Stimulated activated CD4-positive, alpha-beta T cell treated with anti-CD3 and anti-CD28 coated beads, Interleukin-4, amount 100 ng/mL, for 48 hours (primary cell): ENCODE measurements at regions not wholly inside any gene's neighbourhood (a gene's known extent, or its start where the extent isn't known, plus 50 kb on each side); places are given as distances from the start of the nearest gene placed in this dataset.
"Not testable (repeated sequence)": the region's sequence is repeated elsewhere in the genome, so short reads cannot be mapped to it uniquely, and the experiment has no call there.

ENCODE experiments used
- DNase-seq, 2 donors: peaks; one replicate each; pipeline ENCODE4 v3.0.0-alpha.2; 2020; ENCODE audit warnings: low read depth in 2 of 2

- DNase-seq: no peak
These were observed 305.8 kb downstream of the TSN start for GRCh38 chr2:122061206-122061605.

- no peak for DNase-seq
These were observed 306.4 kb downstream of the TSN start for GRCh38 chr2:122061831-122062230.

- DNase-seq: no peak
These were observed 307.1 kb downstream of the TSN start for GRCh38 chr2:122062506-122062905.

- no peak for DNase-seq
These were observed 308.3 kb downstream of the TSN start for GRCh38 chr2:122063716-122064115.

- DNase-seq: no peak
These were observed 314.8 kb downstream of the TSN start for GRCh38 chr2:122070241-122070731.

- DNase-seq: no peak
These were observed 317.2 kb downstream of the TSN start for GRCh38 chr2:122072666-122073065.

GRCh38 chr2:122074201-122074600 lies 318.8 kb downstream of the TSN start:
- no peak for DNase-seq

GRCh38 chr2:122075381-122075780 lies 319.9 kb downstream of the TSN start:
- DNase-seq: no peak

GRCh38 chr2:122077114-122077513 lies 321.7 kb downstream of the TSN start:
- DNase-seq: no peak

GRCh38 chr2:122077771-122078170 lies 322.3 kb downstream of the TSN start:
- no peak for DNase-seq

GRCh38 chr2:122078451-122078850 lies 323.0 kb downstream of the TSN start:
- no peak for DNase-seq

- no peak for DNase-seq
These were observed 324.4 kb downstream of the TSN start for GRCh38 chr2:122079844-122080243.

- no peak for DNase-seq
These were observed 324.9 kb downstream of the TSN start for GRCh38 chr2:122080316-122080715.

GRCh38 chr2:122080871-122081270 lies 325.4 kb downstream of the TSN start:
- DNase-seq: no peak

- DNase-seq: no peak
These were observed 326.3 kb downstream of the TSN start for GRCh38 chr2:122081751-122082150.

- DNase-seq: no peak
These were observed 328.0 kb downstream of the TSN start for GRCh38 chr2:122083256-122084048.

- DNase-seq: not testable (repeated sequence)
These were observed 330.2 kb downstream of the TSN start for GRCh38 chr2:122085672-122086071.

GRCh38 chr2:122094557-122094956 lies 339.1 kb downstream of the TSN start:
- DNase-seq: no peak

- no peak for DNase-seq
These were observed 341.3 kb downstream of the TSN start for GRCh38 chr2:122096761-122097160.

- DNase-seq: no peak
These were observed 342.9 kb downstream of the TSN start for GRCh38 chr2:122098306-122098705.

- DNase-seq: no peak
These were observed 344.9 kb downstream of the TSN start for GRCh38 chr2:122100346-122100745.

GRCh38 chr2:122100756-122101155 lies 345.3 kb downstream of the TSN start:
- no peak for DNase-seq

- DNase-seq: no peak
These were observed 345.9 kb downstream of the TSN start for GRCh38 chr2:122101319-122101718.
